ENCODE measurements at regions not wholly inside any gene's neighbourhood (a gene's known extent, or its start where the extent isn't known, plus 50 kb on each side); places are given as distances from the start of the nearest gene placed in this dataset.

- Histone ChIP-seq H3K4me3 (no peak overlapping the region), H3K4me1 (peaks cover 4 to 62% (median 45%) of the 10 kb centered on the region in 12 donors), H3K27ac (peak overlapping the region in 6 of 12 donors; percentile 24 to 78 (median 42)), H3K27me3 (no peaks in the 10 kb centered on the region), H3K9me3 (no peaks in the 10 kb centered on the region), H3K36me3 (peaks cover 0 to 73% (median 22%) of the 10 kb centered on the region in 9 donors)
- TF ChIP-seq POLR2A (IDR thresholded peaks at IDR 0.05) (no peak), CTCF (IDR thresholded peaks at IDR 0.05) (no peak)
- 39 to 52% (median 44%) methylated on average over 10 to 15 of the region's 15 CpGs for WGBS, 4 donors
- DNase-seq, result peak in 4 of 5 donors; percentile 63 to 88 (median 74)
- intact Hi-C loops (cut with DNase I), result no loop called here
- ATAC-seq, result peak; percentile 38 to 68 (median 58)
Observed at GRCh38 chr12:124413401-124413800, 118.5 kb downstream of the RFLNA start.

GRCh38 chr12:124412646-124413015 lies 117.7 kb downstream of the RFLNA start:
- DNase-seq (no peak), ATAC-seq (peak in 3 of 4 donors; percentile 4 to 21 (median 9))
- WGBS, 4 donors, result 66 to 75% (median 72%) methylated on average over 12 to 13 of the region's 13 CpGs
- Histone ChIP-seq H3K9me3 (no peaks in the 10 kb centered on the region), H3K4me1 (peaks cover 4 to 66% (median 45%) of the 10 kb centered on the region in 12 donors), H3K27ac (peak overlapping the region in 9 of 12 donors; percentile 24 to 78 (median 49)), H3K27me3 (no peaks in the 10 kb centered on the region), H3K4me3 (no peak overlapping the region), H3K36me3 (peaks cover 0 to 71% (median 23%) of the 10 kb centered on the region in 9 donors)
- no peak for TF ChIP-seq CTCF (IDR thresholded peaks at IDR 0.05)
- TF ChIP-seq POLR2A (IDR thresholded peaks at IDR 0.05), result no peak
- intact Hi-C loops (cut with DNase I), result no loop called here

GRCh38 chr12:124411953-124412645 lies 117.2 kb downstream of the RFLNA start:
- H3K9me3 ChIP-seq, result no peaks in the 10 kb centered on the region
- H3K36me3 ChIP-seq, result peaks cover 0 to 71% (median 20%) of the 10 kb centered on the region in 9 donors
- H3K27me3 ChIP-seq, result no peaks in the 10 kb centered on the region
- peak overlapping the region in 9 of 12 donors; percentile 24 to 78 (median 39) for H3K27ac ChIP-seq
- TF ChIP-seq CTCF (IDR thresholded peaks at IDR 0.05) (no peak), POLR2A (IDR thresholded peaks at IDR 0.05) (no peak)
- intact Hi-C loops (cut with DNase I), result no loop called here
- 71 to 80% (median 73%) methylated on average over 21 to 22 of the region's 22 CpGs for WGBS, 4 donors
- peaks cover 4 to 66% (median 45%) of the 10 kb centered on the region in 12 donors for H3K4me1 ChIP-seq
- DNase-seq, result no peak
- peak in 3 of 4 donors; percentile 3 to 8 (median 4) for ATAC-seq
- H3K4me3 ChIP-seq, result no peak overlapping the region

GRCh38 chr12:124411281-124411878 lies 116.5 kb downstream of the RFLNA start:
- H3K27me3 ChIP-seq, result no peaks in the 10 kb centered on the region
- peaks cover 4 to 66% (median 45%) of the 10 kb centered on the region in 12 donors for H3K4me1 ChIP-seq
- intact Hi-C loops (cut with DNase I), result no loop called here
- peaks cover 0 to 76% (median 20%) of the 10 kb centered on the region in 9 donors for H3K36me3 ChIP-seq
- TF ChIP-seq CTCF (IDR thresholded peaks at IDR 0.05) (no peak), POLR2A (IDR thresholded peaks at IDR 0.05) (no peak)
- WGBS, 4 donors, result 56 to 80% (median 72%) methylated on average over 19 to 25 of the region's 25 CpGs
- ATAC-seq (peak; percentile 29 to 65 (median 50)), DNase-seq (peak in 2 of 5 donors; percentile 71 to 78)
- H3K27ac ChIP-seq, result peak overlapping the region in 11 of 12 donors; percentile 8 to 78 (median 39)
- no peak overlapping the region for H3K4me3 ChIP-seq
- no peaks in the 10 kb centered on the region for H3K9me3 ChIP-seq
